MM.1S (cell line): ENCODE measurements at regions not wholly inside any gene's neighbourhood (a gene's known extent, or its start where the extent isn't known, plus 50 kb on each side); places are given as distances from the start of the nearest gene placed in this dataset.

ENCODE experiments used
- CTCF ChIP-seq: fragments of 300-600 bp; sonication (generic); IDR thresholded peaks from 2 replicates; pipeline ENCODE4 v1.5.1; 2016; ENCODE audit warnings: antibody characterized with exemption, low read length, mixed read lengths
- EZH2 ChIP-seq: fragments of 300-600 bp; sonication (generic); optimal IDR thresholded peaks from 2 replicates; pipeline ENCODE3; 2017; ENCODE audit warnings: low read depth, mild to moderate bottlenecking, antibody characterized with exemption, low read length, mixed read lengths

- TF ChIP-seq CTCF (no peak), EZH2 (no peak)
Measured at GRCh38 chr10:121378251-121378801, 219.9 kb downstream of the FGFR2 start.
